Thoracic aorta (tissue), 2 donors: ENCODE measurements at regions not wholly inside any gene's neighbourhood (a gene's known extent, or its start where the extent isn't known, plus 50 kb on each side); places are given as distances from the start of the nearest gene placed in this dataset.

Source experiments
- ATAC-seq: fragments of 150-250 bp; one replicate; pipeline ENCODE4 v1.8.0; 2017; ENCODE audit warnings: low read depth; ENCODE audit not compliant: insufficient number of reproducible peaks, low FRiP score
- DNase-seq: peaks from one replicate; pipeline ENCODE4 v3.0.0-alpha.2; 2020; ENCODE audit warnings: low spot score
- H3K27ac ChIP-seq, 2 donors: fragments of 200-600 bp; sonication (generic); 1 replicate in 1 of 2; 2 replicates in 1 of 2; pipeline ENCODE4 v1.5.1; 2016; ENCODE audit warnings: mild to moderate bottlenecking in 2 of 2, moderate library complexity in 2 of 2
- H3K27me3 ChIP-seq: fragments of 200-600 bp; sonication (generic); replicated peaks from 2 replicates; pipeline ENCODE4 v1.6.0; 2016; ENCODE audit warnings: mild to moderate bottlenecking; ENCODE audit not compliant: insufficient read depth
- H3K36me3 ChIP-seq: fragments of 200-600 bp; sonication (generic); one replicate; pipeline ENCODE4 v1.5.1; 2016
- H3K4me1 ChIP-seq, 2 donors: fragments of 200-600 bp; sonication (generic); 1 replicate in 1 of 2; 2 replicates in 1 of 2; pipeline versions ENCODE4 v1.5.1 to v1.6.0; 2016; ENCODE audit warnings: low read depth in 2 of 2, mild to moderate bottlenecking in 1 of 2; ENCODE audit not compliant: control insufficient read depth in 1 of 2
- H3K4me3 ChIP-seq: fragments of 200-600 bp; sonication (generic); 2 replicates; pipeline ENCODE4 v1.5.1; 2016; ENCODE audit warnings: mild to moderate bottlenecking
- H3K9me3 ChIP-seq: fragments of 200-600 bp; sonication (generic); 2 replicates; pipeline ENCODE4 v1.5.1; 2016
- TF ChIP-seq, protein P1 (sequence below): fragments of 200-600 bp; sonication (generic); IDR thresholded peaks from one replicate; pipeline ENCODE4 v1.5.1; 2019; ENCODE audit warnings: antibody characterized with exemption

- TF ChIP-seq, protein P1, sequence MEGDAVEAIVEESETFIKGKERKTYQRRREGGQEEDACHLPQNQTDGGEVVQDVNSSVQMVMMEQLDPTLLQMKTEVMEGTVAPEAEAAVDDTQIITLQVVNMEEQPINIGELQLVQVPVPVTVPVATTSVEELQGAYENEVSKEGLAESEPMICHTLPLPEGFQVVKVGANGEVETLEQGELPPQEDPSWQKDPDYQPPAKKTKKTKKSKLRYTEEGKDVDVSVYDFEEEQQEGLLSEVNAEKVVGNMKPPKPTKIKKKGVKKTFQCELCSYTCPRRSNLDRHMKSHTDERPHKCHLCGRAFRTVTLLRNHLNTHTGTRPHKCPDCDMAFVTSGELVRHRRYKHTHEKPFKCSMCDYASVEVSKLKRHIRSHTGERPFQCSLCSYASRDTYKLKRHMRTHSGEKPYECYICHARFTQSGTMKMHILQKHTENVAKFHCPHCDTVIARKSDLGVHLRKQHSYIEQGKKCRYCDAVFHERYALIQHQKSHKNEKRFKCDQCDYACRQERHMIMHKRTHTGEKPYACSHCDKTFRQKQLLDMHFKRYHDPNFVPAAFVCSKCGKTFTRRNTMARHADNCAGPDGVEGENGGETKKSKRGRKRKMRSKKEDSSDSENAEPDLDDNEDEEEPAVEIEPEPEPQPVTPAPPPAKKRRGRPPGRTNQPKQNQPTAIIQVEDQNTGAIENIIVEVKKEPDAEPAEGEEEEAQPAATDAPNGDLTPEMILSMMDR, result no peak
- H3K4me1 ChIP-seq, result no peaks in the 10 kb centered on the region
- no peaks in the 10 kb centered on the region for H3K9me3 ChIP-seq
- no peak overlapping the region for H3K27ac ChIP-seq
- no peak overlapping the region for H3K4me3 ChIP-seq
- no peaks in the 10 kb centered on the region for H3K27me3 ChIP-seq
- DNase-seq, result no peak
- no peaks in the 10 kb centered on the region for H3K36me3 ChIP-seq
- no peak for ATAC-seq
These were observed 165.3 kb upstream of the CTNNB1 start for GRCh38 chr3:41033956-41034519.

DNA sequence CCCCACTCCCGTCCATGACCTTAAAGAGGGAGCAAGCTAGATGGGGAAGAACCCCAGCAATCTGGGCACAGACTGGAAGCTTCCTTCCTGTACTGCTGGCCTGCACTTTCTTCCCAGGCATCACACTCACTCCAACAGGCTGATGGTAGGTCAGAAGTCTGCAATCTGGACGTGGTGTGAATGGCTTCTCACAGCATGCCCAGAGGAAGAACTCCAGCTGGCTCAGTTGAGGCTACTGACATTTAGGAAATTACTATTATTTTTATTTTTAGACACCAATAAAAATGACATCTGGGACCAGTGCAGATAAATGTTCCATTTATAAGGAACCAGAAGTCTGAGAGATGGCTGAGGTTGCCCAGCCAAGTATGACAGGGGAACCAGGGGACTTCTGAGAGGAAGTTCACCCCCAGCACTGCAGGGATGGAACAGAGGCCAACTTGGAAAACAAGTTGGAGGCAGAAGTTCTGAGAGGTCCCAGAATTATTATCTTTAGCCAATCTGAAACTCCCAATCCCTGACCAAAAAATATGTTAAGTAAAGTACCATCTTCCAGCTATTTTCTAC, 163.8 kb upstream of the CTNNB1 start:
- TF ChIP-seq, protein P1, result no peak

DNA sequence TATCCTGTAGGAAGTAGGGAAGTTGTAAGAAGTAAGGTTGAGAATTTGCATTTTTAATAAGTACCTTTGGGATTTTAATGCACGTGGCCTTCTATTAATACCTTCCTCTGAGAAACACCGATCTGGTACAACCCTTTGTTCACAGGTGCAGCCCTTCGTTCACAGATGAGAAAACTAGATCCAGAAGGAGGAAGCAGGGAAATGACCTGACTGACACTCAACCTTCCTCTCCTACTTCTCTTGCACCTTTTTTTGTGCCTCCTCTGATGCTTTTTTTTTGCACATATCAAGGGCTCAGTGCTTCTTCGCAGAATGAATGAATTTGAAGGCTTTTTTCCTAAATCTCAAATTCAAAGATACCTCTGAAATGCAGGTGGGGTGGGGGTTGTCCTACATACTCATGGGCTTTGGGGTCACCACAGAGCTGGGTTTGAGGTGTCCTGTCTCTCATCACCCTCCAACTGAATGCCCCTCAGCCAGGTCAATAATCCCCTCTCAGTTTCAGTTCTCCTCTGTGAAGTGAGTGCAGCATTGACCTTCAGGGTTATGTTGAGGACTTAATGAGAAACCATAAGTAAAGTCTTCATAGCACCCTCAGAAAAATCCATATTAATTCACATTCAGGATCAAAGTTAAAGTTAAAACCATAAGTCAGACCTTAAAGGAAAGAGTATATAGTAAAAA, 161.5 kb upstream of the CTNNB1 start:
- Histone ChIP-seq H3K36me3 (no peaks in the 10 kb centered on the region), H3K9me3 (no peaks in the 10 kb centered on the region), H3K4me1 (no peaks in the 10 kb centered on the region), H3K4me3 (no peak overlapping the region), H3K27me3 (no peaks in the 10 kb centered on the region), H3K27ac (no peak overlapping the region)
- ATAC-seq, result no peak
- no peak for DNase-seq
- TF ChIP-seq, protein P1, result no peak

More for the DNA sequence above, 163.8 kb upstream of the CTNNB1 start:
- Histone ChIP-seq H3K36me3 (no peaks in the 10 kb centered on the region), H3K4me1 (no peaks in the 10 kb centered on the region), H3K27me3 (no peaks in the 10 kb centered on the region), H3K27ac (no peak overlapping the region), H3K4me3 (no peak overlapping the region), H3K9me3 (no peaks in the 10 kb centered on the region)
- DNase-seq (no peak), ATAC-seq (no peak)

- DNase-seq (no peak), ATAC-seq (no peak)
- Histone ChIP-seq H3K9me3 (no peaks in the 10 kb centered on the region), H3K36me3 (no peaks in the 10 kb centered on the region), H3K27ac (no peak overlapping the region), H3K4me1 (no peaks in the 10 kb centered on the region), H3K27me3 (no peaks in the 10 kb centered on the region), H3K4me3 (no peak overlapping the region)
- TF ChIP-seq, protein P1, result no peak
These were observed 159.0 kb upstream of the CTNNB1 start for GRCh38 chr3:41040256-41040655.

DNA sequence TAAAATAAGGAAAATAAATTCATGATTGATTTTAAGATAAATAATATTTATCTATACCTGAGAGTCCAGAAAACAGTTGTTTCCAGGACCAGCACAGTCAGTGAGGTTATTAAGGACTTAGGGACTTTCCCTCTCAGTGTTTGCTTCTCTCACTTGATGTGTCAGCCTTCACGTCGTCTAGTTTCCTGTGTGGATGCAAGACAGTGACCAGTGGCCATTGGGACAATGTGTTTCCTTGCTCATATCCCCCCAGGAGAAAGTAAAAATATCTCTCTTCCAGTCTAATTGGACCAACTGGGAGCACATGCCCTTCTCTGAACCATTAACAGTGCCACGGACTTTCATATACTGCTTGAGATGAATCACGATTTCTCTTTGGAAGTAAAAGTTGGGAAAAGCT, 157.8 kb upstream of the CTNNB1 start:
- no peaks in the 10 kb centered on the region for H3K9me3 ChIP-seq
- no peaks in the 10 kb centered on the region for H3K4me1 ChIP-seq
- DNase-seq, result no peak
- ATAC-seq, result no peak
- TF ChIP-seq, protein P1, result no peak
- H3K36me3 ChIP-seq, result no peaks in the 10 kb centered on the region
- H3K4me3 ChIP-seq, result no peak overlapping the region
- no peak overlapping the region for H3K27ac ChIP-seq
- H3K27me3 ChIP-seq, result no peaks in the 10 kb centered on the region
